Activated CD8-positive, alpha-beta memory T cell treated with anti-CD3 and anti-CD28 coated beads, Interleukin-2, amount 50 U/mL, for 4 hours (primary cell): ENCODE measurements at regions not wholly inside any gene's neighbourhood (a gene's known extent, or its start where the extent isn't known, plus 50 kb on each side); places are given as distances from the start of the nearest gene placed in this dataset.
"Not testable (repeated sequence)": the region's sequence is repeated elsewhere in the genome, so short reads cannot be mapped to it uniquely, and the experiment has no call there.

Source experiments
- DNase-seq: peaks from one replicate; pipeline ENCODE4 v3.0.0-alpha.2; 2020

GRCh38 chr1:30450818-30451233 lies 272.6 kb downstream of the MATN1 start:
- DNase-seq = no peak

GRCh38 chr1:30450148-30450817 lies 273.1 kb downstream of the MATN1 start:
- DNase-seq = no peak

GRCh38 chr1:30449428-30450147 lies 273.8 kb downstream of the MATN1 start:
- no peak for DNase-seq

- DNase-seq = no peak
Observed at GRCh38 chr1:30449003-30449402, 274.4 kb downstream of the MATN1 start.

- DNase-seq = no peak
Observed at GRCh38 chr1:30447701-30448100, 275.7 kb downstream of the MATN1 start.

- no peak for DNase-seq
Observed at GRCh38 chr1:30447080-30447479, 276.3 kb downstream of the MATN1 start.

- DNase-seq = no peak
Observed at GRCh38 chr1:30446508-30446907, 276.9 kb downstream of the MATN1 start.

- no peak for DNase-seq
Observed at GRCh38 chr1:30446095-30446494, 277.3 kb downstream of the MATN1 start.

- DNase-seq = no peak
Observed at GRCh38 chr1:30445449-30445848, 277.9 kb downstream of the MATN1 start.

- no peak for DNase-seq
Observed at GRCh38 chr1:30444850-30445249, 278.5 kb downstream of the MATN1 start.

- no peak for DNase-seq
Observed at GRCh38 chr1:30444401-30444800, 279.0 kb downstream of the MATN1 start.

- not testable (repeated sequence) for DNase-seq
Observed at GRCh38 chr1:30438274-30438673, 285.1 kb downstream of the MATN1 start.

GRCh38 chr1:30437059-30437576 lies 286.3 kb downstream of the MATN1 start:
- no peak for DNase-seq

GRCh38 chr1:30427545-30427944 lies 295.8 kb downstream of the MATN1 start:
- DNase-seq = no peak

- DNase-seq = no peak
Observed at GRCh38 chr1:30425046-30425445, 298.3 kb downstream of the MATN1 start.

- no peak for DNase-seq
Observed at GRCh38 chr1:30423570-30423969, 299.8 kb downstream of the MATN1 start.

GRCh38 chr1:30422251-30422650 lies 301.1 kb downstream of the MATN1 start:
- DNase-seq = no peak

- DNase-seq = no peak
Observed at GRCh38 chr1:30420519-30421050, 302.8 kb downstream of the MATN1 start.

- DNase-seq = no peak
Observed at GRCh38 chr1:30419831-30420230, 303.6 kb downstream of the MATN1 start.

GRCh38 chr1:30418939-30419720 lies 304.3 kb downstream of the MATN1 start:
- DNase-seq = no peak

- DNase-seq = no peak
Observed at GRCh38 chr1:30418061-30418938, 305.1 kb downstream of the MATN1 start.

- DNase-seq = no peak
Observed at GRCh38 chr1:30417701-30418046, 305.7 kb downstream of the MATN1 start.
